GM23338 (cell line): ENCODE measurements at regions not wholly inside any gene's neighbourhood (a gene's known extent, or its start where the extent isn't known, plus 50 kb on each side); places are given as distances from the start of the nearest gene placed in this dataset.

ENCODE experiments used
- ATAC-seq: fragments of 200-7000 bp; cut with Tn5 transposase; 3 replicates; pipeline ENCODE4 v1.9.1; 2020
- DNase-seq: peaks from one replicate; pipeline ENCODE4 v3.0.0-alpha.2; 2015; ENCODE audit warnings: low spot score
- H2AFZ ChIP-seq: fragments of 200-600 bp; sonication (generic); 2 replicates; pipeline ENCODE4 v1.8.0; 2016; ENCODE audit warnings: antibody characterized with exemption, mild to moderate bottlenecking, moderate library complexity
- H3F3A ChIP-seq: fragments of 200-600 bp; sonication (generic); replicated peaks from 2 replicates; pipeline ENCODE4 v1.8.0; 2017; ENCODE audit warnings: antibody characterized with exemption, mixed run types, low read depth
- H3K27ac ChIP-seq: fragments of 200-600 bp; sonication (generic); 2 replicates; pipeline ENCODE4 v1.6.1; 2016; ENCODE audit warnings: low read depth
- H3K27me3 ChIP-seq: fragments of 200-600 bp; sonication (generic); 2 replicates; pipeline ENCODE4 v1.8.0; 2016; ENCODE audit warnings: mild to moderate bottlenecking, mixed run types, moderate library complexity; ENCODE audit not compliant: insufficient read depth
- H3K36me3 ChIP-seq: fragments of 200-600 bp; sonication (generic); 2 replicates; pipeline ENCODE4 v1.8.0; 2016; ENCODE audit warnings: mild to moderate bottlenecking; ENCODE audit not compliant: insufficient read depth
- H3K4me1 ChIP-seq: fragments of 200-600 bp; sonication (generic); 2 replicates; pipeline ENCODE4 v1.8.0; 2016; ENCODE audit warnings: mild to moderate bottlenecking, moderate library complexity; ENCODE audit not compliant: insufficient read depth
- H3K4me2 ChIP-seq: fragments of 200-600 bp; sonication (generic); 2 replicates; pipeline ENCODE4 v1.7.1; 2017; ENCODE audit warnings: mixed run types
- H3K4me3 ChIP-seq: fragments of 200-600 bp; sonication (generic); 2 replicates; pipeline ENCODE4 v1.6.1; 2016; ENCODE audit warnings: mixed run types
- H3K79me2 ChIP-seq: fragments of 200-600 bp; sonication (generic); replicated peaks from 2 replicates; pipeline ENCODE4 v1.8.0; 2017; ENCODE audit warnings: mild to moderate bottlenecking; ENCODE audit not compliant: insufficient read depth
- H3K9me2 ChIP-seq: fragments of 200-600 bp; sonication (generic); 2 replicates; pipeline ENCODE4 v1.8.0; 2017; ENCODE audit not compliant: insufficient read depth
- H4K20me1 ChIP-seq: fragments of 200-600 bp; sonication (generic); replicated peaks from 2 replicates; pipeline ENCODE4 v1.8.0; 2017; ENCODE audit warnings: mild to moderate bottlenecking; ENCODE audit not compliant: insufficient read depth
- H3K27ac Mint-ChIP-seq: 2 replicates; pipeline ENCODE4 v1.8.0; 2020; ENCODE audit warnings: inconsistent platforms, mild to moderate bottlenecking, moderate library complexity, mixed read lengths
- H3K27me3 Mint-ChIP-seq: 3 replicates; pipeline ENCODE4 v1.8.0; 2022; ENCODE audit warnings: low read depth, mild to moderate bottlenecking, moderate library complexity, mixed read lengths, inconsistent platforms; ENCODE audit not compliant: insufficient read depth, poor library complexity
- H3K36me3 Mint-ChIP-seq: 3 replicates; pipeline ENCODE4 v1.8.0; 2021; ENCODE audit warnings: low read depth, mild to moderate bottlenecking, inconsistent platforms, moderate library complexity, mixed read lengths
- H3K4me1 Mint-ChIP-seq: 3 replicates; pipeline ENCODE4 v1.8.0; 2020; ENCODE audit warnings: mild to moderate bottlenecking, inconsistent platforms, mixed read lengths
- H3K4me3 Mint-ChIP-seq: 3 replicates; pipeline ENCODE4 v1.8.0; 2021; ENCODE audit warnings: moderate library complexity, mild to moderate bottlenecking, inconsistent platforms, mixed read lengths
- H3K9me3 Mint-ChIP-seq: 3 replicates; pipeline ENCODE4 v1.8.0; 2020; ENCODE audit warnings: moderate library complexity, mild to moderate bottlenecking, inconsistent platforms, mixed read lengths
- EZH2 ChIP-seq: fragments of 200-600 bp; sonication (generic); IDR thresholded peaks from one replicate; pipeline ENCODE4 v1.8.0; 2017; ENCODE audit warnings: antibody characterized with exemption, mild to moderate bottlenecking, low read depth; ENCODE audit not compliant: unreplicated experiment
- EZH2phosphoT487 ChIP-seq: fragments of 200-600 bp; sonication (generic); IDR thresholded peaks from one replicate; pipeline ENCODE4 v1.8.1; 2018; ENCODE audit warnings: antibody characterized with exemption; ENCODE audit not compliant: unreplicated experiment
- ZNF114 ChIP-seq: fragments of 250-450 bp; sonication (Bioruptor Pico); IDR thresholded peaks from 2 replicates; pipeline ENCODE4 v1.5.0; 2020; ENCODE audit warnings: mild to moderate bottlenecking, moderate library complexity
- TF ChIP-seq, protein P1 (sequence below): fragments of 250-450 bp; sonication (Bioruptor Pico); IDR thresholded peaks from 2 replicates; pipeline ENCODE4 v1.5.0; 2020; ENCODE audit warnings: mild to moderate bottlenecking, moderate library complexity
- TF ChIP-seq, protein P2 (sequence below), 2 experiments: fragments of 200-600 bp in 1 of 2; sonication (generic) in 1 of 2; conservative IDR thresholded peaks; 2 replicates each; pipeline versions ENCODE4 v1.5.1 to v1.6.1; 2016 to 2017; ENCODE audit warnings: antibody characterized with exemption in 2 of 2, low read depth in 2 of 2, mild to moderate bottlenecking in 2 of 2, moderate library complexity in 1 of 2

DNA sequence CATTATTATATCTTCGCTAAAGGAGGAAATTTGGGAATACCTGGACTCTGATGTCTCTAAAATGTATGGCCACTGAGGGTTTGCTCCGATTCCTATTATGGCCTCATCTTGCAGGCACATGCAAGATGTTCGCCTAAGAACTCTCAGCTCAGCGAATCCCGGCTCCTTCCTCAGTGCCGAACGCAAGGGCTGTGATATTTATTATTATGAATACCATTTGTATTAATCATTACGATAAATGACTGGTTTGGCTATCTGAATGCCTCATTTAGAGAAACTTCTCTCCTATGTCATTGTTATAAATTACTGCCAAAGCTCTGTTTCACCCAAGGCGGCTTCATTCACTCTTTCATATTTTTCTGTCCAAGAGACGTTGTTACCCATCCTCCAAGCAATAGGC is 369.7 kb upstream of the TSHZ3 start (continued):
- TF ChIP-seq, protein P1, sequence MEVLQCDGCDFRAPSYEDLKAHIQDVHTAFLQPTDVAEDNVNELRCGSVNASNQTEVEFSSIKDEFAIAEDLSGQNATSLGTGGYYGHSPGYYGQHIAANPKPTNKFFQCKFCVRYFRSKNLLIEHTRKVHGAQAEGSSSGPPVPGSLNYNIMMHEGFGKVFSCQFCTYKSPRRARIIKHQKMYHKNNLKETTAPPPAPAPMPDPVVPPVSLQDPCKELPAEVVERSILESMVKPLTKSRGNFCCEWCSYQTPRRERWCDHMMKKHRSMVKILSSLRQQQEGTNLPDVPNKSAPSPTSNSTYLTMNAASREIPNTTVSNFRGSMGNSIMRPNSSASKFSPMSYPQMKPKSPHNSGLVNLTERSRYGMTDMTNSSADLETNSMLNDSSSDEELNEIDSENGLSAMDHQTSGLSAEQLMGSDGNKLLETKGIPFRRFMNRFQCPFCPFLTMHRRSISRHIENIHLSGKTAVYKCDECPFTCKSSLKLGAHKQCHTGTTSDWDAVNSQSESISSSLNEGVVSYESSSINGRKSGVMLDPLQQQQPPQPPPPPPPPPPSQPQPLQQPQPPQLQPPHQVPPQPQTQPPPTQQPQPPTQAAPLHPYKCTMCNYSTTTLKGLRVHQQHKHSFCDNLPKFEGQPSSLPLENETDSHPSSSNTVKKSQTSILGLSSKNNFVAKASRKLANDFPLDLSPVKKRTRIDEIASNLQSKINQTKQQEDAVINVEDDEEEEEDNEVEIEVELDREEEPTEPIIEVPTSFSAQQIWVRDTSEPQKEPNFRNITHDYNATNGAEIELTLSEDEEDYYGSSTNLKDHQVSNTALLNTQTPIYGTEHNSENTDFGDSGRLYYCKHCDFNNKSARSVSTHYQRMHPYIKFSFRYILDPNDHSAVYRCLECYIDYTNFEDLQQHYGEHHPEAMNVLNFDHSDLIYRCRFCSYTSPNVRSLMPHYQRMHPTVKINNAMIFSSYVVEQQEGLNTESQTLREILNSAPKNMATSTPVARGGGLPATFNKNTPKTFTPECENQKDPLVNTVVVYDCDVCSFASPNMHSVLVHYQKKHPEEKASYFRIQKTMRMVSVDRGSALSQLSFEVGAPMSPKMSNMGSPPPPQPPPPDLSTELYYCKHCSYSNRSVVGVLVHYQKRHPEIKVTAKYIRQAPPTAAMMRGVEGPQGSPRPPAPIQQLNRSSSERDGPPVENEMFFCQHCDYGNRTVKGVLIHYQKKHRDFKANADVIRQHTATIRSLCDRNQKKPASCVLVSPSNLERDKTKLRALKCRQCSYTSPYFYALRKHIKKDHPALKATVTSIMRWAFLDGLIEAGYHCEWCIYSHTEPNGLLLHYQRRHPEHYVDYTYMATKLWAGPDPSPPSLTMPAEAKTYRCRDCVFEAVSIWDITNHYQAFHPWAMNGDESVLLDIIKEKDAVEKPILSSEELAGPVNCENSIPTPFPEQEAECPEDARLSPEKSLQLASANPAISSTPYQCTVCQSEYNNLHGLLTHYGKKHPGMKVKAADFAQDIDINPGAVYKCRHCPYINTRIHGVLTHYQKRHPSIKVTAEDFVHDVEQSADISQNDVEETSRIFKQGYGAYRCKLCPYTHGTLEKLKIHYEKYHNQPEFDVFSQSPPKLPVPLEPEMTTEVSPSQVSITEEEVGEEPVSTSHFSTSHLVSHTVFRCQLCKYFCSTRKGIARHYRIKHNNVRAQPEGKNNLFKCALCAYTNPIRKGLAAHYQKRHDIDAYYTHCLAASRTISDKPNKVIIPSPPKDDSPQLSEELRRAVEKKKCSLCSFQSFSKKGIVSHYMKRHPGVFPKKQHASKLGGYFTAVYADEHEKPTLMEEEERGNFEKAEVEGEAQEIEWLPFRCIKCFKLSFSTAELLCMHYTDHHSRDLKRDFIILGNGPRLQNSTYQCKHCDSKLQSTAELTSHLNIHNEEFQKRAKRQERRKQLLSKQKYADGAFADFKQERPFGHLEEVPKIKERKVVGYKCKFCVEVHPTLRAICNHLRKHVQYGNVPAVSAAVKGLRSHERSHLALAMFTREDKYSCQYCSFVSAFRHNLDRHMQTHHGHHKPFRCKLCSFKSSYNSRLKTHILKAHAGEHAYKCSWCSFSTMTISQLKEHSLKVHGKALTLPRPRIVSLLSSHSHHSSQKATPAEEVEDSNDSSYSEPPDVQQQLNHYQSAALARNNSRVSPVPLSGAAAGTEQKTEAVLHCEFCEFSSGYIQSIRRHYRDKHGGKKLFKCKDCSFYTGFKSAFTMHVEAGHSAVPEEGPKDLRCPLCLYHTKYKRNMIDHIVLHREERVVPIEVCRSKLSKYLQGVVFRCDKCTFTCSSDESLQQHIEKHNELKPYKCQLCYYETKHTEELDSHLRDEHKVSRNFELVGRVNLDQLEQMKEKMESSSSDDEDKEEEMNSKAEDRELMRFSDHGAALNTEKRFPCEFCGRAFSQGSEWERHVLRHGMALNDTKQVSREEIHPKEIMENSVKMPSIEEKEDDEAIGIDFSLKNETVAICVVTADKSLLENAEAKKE (CRISPR knock-in tag): no peak
- TF ChIP-seq ZNF114 (CRISPR knock-in tag) (no peak), EZH2phosphoT487 (no peak)
- TF ChIP-seq, protein P2, sequence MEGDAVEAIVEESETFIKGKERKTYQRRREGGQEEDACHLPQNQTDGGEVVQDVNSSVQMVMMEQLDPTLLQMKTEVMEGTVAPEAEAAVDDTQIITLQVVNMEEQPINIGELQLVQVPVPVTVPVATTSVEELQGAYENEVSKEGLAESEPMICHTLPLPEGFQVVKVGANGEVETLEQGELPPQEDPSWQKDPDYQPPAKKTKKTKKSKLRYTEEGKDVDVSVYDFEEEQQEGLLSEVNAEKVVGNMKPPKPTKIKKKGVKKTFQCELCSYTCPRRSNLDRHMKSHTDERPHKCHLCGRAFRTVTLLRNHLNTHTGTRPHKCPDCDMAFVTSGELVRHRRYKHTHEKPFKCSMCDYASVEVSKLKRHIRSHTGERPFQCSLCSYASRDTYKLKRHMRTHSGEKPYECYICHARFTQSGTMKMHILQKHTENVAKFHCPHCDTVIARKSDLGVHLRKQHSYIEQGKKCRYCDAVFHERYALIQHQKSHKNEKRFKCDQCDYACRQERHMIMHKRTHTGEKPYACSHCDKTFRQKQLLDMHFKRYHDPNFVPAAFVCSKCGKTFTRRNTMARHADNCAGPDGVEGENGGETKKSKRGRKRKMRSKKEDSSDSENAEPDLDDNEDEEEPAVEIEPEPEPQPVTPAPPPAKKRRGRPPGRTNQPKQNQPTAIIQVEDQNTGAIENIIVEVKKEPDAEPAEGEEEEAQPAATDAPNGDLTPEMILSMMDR (conservative IDR thresholded peaks at IDR 0.05; ENCODE audit: low read depth in 2 of 2): no peak

DNA sequence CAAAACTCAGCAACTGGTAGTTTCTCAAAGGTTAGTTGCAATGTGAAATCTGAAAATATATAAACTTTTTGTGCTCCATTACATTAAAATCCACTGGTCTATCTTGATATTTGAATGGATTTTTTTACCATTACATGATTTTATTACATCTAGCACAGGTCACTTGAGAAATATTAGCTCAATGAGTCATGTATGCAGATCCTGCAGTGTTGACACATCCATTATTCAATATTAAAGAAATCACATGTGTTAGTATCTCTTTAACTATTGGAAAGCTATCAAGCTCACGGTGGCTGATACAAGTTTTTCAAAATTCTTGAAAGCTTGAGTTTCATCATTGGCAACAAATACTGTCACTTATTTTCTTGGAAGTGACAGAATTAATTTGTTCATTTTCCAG is 373.9 kb upstream of the TSHZ3 start:
- DNase-seq: no peak
- Histone ChIP-seq H3K4me1 (no peaks in the 10 kb centered on the region), H3F3A (no peaks in the 10 kb centered on the region), H2AFZ (no peak overlapping the region), H3K27ac (no peak overlapping the region), H3K4me2 (no peak overlapping the region), H3K79me2 (no peaks in the 10 kb centered on the region), H4K20me1 (no peaks in the 10 kb centered on the region), H3K36me3 (no peaks in the 10 kb centered on the region), H3K9me2 (peaks cover 15% of the 10 kb centered on the region), H3K27me3 (no peaks in the 10 kb centered on the region), H3K4me3 (no peak overlapping the region)
- TF ChIP-seq, protein P2 (conservative IDR thresholded peaks at IDR 0.05; ENCODE audit: low read depth in 2 of 2): no peak
- TF ChIP-seq EZH2phosphoT487: no peak
- no peak for TF ChIP-seq EZH2
- TF ChIP-seq ZNF114 (CRISPR knock-in tag): no peak
- H3K4me3 Mint-ChIP-seq: no peak overlapping the region
- peaks cover 6% of the 10 kb centered on the region; the same call in 2 of the 3 replicates for H3K4me1 Mint-ChIP-seq
- ATAC-seq: no peak
- H3K27ac Mint-ChIP-seq: no peak overlapping the region
- peaks cover 5% of the 10 kb centered on the region; the same call in 1 of the 3 replicates for H3K9me3 Mint-ChIP-seq
- H3K36me3 Mint-ChIP-seq: 0 out of 3 replicates have a peak, but pooled peaks cover 3% of the 10 kb centered on the region
- peaks cover 3% of the 10 kb centered on the region for H3K27me3 Mint-ChIP-seq
